Endothelial cell of umbilical vein (primary cell): ENCODE measurements at regions not wholly inside any gene's neighbourhood (a gene's known extent, or its start where the extent isn't known, plus 50 kb on each side); places are given as distances from the start of the nearest gene placed in this dataset.

Experiments used
- BruUV-seq: library from RNA; stranded (reverse); fragments of 400-500 nt; replicated peaks from 2 replicates; lab custom pipeline; 2021; lab: Mats Ljungman, UMichigan
- CTCF ChIA-PET: fragments of 300-600, 350-600 bp; sonication (Branson Sonifier 250); formaldehyde crosslinking; loops from one replicate; lab custom pipeline; 2021; ENCODE audit warnings: antibody characterized with exemption, inconsistent platforms; lab: Charles Lee
- POLR2A ChIA-PET: fragments of 300-600, 350-600 bp; sonication (Branson Sonifier 250); formaldehyde crosslinking; loops from one replicate; lab custom pipeline; 2021; ENCODE audit warnings: antibody characterized with exemption, inconsistent platforms; lab: Charles Lee
- DNase-seq: peaks from one replicate; pipeline ENCODE4 v3.0.0-alpha.2; 2011; ENCODE audit warnings: low read depth, low spot score
- FAIRE-seq: peaks from 2 replicates; lab custom pipeline; 2011; peaks lifted over from hg19 to GRCh38; lab: Jason Lieb, UNC
- H2AFZ ChIP-seq: 2 replicates; pipeline ENCODE4 v1.6.0; 2012; ENCODE audit warnings: low read depth, low read length, control low read depth, inconsistent platforms
- H3K27ac ChIP-seq: 2 replicates; pipeline ENCODE4 v1.5.1; 2011; ENCODE audit warnings: low read depth, mild to moderate bottlenecking, control low read depth, low read length, moderate library complexity; ENCODE audit not compliant: insufficient read depth
- H3K27me3 ChIP-seq, 2 experiments: 2 replicates each; pipeline versions ENCODE4 v1.6.0 to v1.6.1; 2011; ENCODE audit warnings: low read length in 2 of 2, mixed read lengths in 1 of 2; ENCODE audit not compliant: control insufficient read depth in 2 of 2, insufficient read depth in 2 of 2
- H3K36me3 ChIP-seq, 2 experiments: 2 replicates in 1 of 2; 3 replicates in 1 of 2; pipeline ENCODE4 v1.5.1; 2011; ENCODE audit warnings: low read length in 2 of 2, mild to moderate bottlenecking in 1 of 2, moderate library complexity in 1 of 2; ENCODE audit not compliant: control insufficient read depth in 2 of 2, insufficient read depth in 2 of 2; ENCODE audit errors: extremely low read depth in 1 of 2
- H3K4me1 ChIP-seq: 3 replicates; pipeline ENCODE4 v1.5.1; 2011; ENCODE audit warnings: mild to moderate bottlenecking, low read length; ENCODE audit not compliant: control insufficient read depth, insufficient read depth; ENCODE audit errors: extremely low read depth
- H3K4me2 ChIP-seq: 2 replicates; pipeline ENCODE4 v1.6.1; 2011; ENCODE audit warnings: low read length, control low read depth, mixed read lengths; ENCODE audit not compliant: insufficient read depth
- H3K4me3 ChIP-seq, 3 experiments: fragments of 200-600 bp in 1 of 3; sonication (generic), shearing (Covaris generic) in 1 of 3; replicated peaks in 1 of 3; 2 replicates each; pipeline ENCODE4 v1.5.1; 2011 to 2016; ENCODE audit warnings: control low read depth in 3 of 3, low read length in 3 of 3, mild to moderate bottlenecking in 2 of 3, inconsistent platforms in 1 of 3, low read depth in 1 of 3, moderate library complexity in 1 of 3; ENCODE audit not compliant: insufficient read depth in 1 of 3
- H3K79me2 ChIP-seq: 2 replicates; pipeline ENCODE4 v1.6.0; 2012; ENCODE audit warnings: low read length, inconsistent platforms; ENCODE audit not compliant: control insufficient read depth, insufficient read depth
- H3K9ac ChIP-seq: replicated peaks from 2 replicates; pipeline ENCODE3; 2011; ENCODE audit warnings: low read length, control low read depth; ENCODE audit not compliant: insufficient read depth; ENCODE audit errors: extremely low read depth
- H3K9me1 ChIP-seq: replicated peaks from 3 replicates; pipeline ENCODE4 v1.6.0; 2011; ENCODE audit warnings: mild to moderate bottlenecking, low read length; ENCODE audit not compliant: control insufficient read depth, insufficient read depth; ENCODE audit errors: extremely low read depth
- H3K9me3 ChIP-seq: replicated peaks from 2 replicates; pipeline ENCODE4 v1.5.1; 2012; ENCODE audit warnings: low read length, inconsistent platforms; ENCODE audit not compliant: control insufficient read depth, insufficient read depth
- H4K20me1 ChIP-seq: replicated peaks from 2 replicates; pipeline ENCODE3; 2011; ENCODE audit warnings: mild to moderate bottlenecking, low read length; ENCODE audit not compliant: control insufficient read depth, insufficient read depth; ENCODE audit errors: extremely low read depth
- EZH2 ChIP-seq: IDR thresholded peaks from 2 replicates; pipeline ENCODE4 v1.6.1; 2012; ENCODE audit warnings: borderline replicate concordance, low read depth, mild to moderate bottlenecking, moderate library complexity, low read length, inconsistent platforms; ENCODE audit not compliant: severe bottlenecking
- FOS ChIP-seq: IDR thresholded peaks from 2 replicates; pipeline ENCODE4 v1.6.1; 2011; ENCODE audit warnings: mild to moderate bottlenecking, low read length, moderate library complexity, borderline replicate concordance; ENCODE audit not compliant: insufficient read depth
- GATA2 ChIP-seq: IDR thresholded peaks from 2 replicates; pipeline ENCODE4 v1.7.0; 2011; ENCODE audit warnings: low read depth, mild to moderate bottlenecking, moderate library complexity, mixed read lengths, low read length; ENCODE audit not compliant: insufficient read length, insufficient read depth
- JUN ChIP-seq: IDR thresholded peaks from 2 replicates; pipeline ENCODE4 v1.6.1; 2011; ENCODE audit warnings: borderline replicate concordance, low read depth; ENCODE audit not compliant: insufficient read length, insufficient read depth
- MYC ChIP-seq: IDR thresholded peaks from one replicate; pipeline ENCODE4 v1.6.1; 2011; ENCODE audit warnings: mild to moderate bottlenecking, low read depth, low read length
- POLR2A ChIP-seq: IDR thresholded peaks from 2 replicates; pipeline ENCODE4 v1.6.1; 2012; ENCODE audit warnings: low read depth, mild to moderate bottlenecking, control low read depth, low read length
- POLR2AphosphoS5 ChIP-seq: IDR thresholded peaks from 2 replicates; pipeline ENCODE4 v1.6.1; 2012; ENCODE audit warnings: low read depth, mild to moderate bottlenecking, control low read depth, low read length, moderate library complexity; ENCODE audit not compliant: insufficient read depth
- dilution Hi-C: fragments of 300-500 bp; cut with MboI; formaldehyde crosslinking; loops from one replicate; pipeline ENCODE4 v1.15.0; 2019; ENCODE audit warnings: low sequenced_read_pairs; ENCODE audit not compliant: extremely low pct_ligation_motif_present
- intact Hi-C: fragments of 100-400 bp; cut with micrococcal nuclease; formaldehyde crosslinking; loops from one replicate; pipeline ENCODE4 v1.10.0; 2022
- TF ChIP-seq, protein P1 (sequence below), 2 donors: IDR thresholded peaks; 1 replicate in 1 of 2; 2 replicates in 1 of 2; pipeline ENCODE4 v1.5.1; 2011; ENCODE audit warnings: low read length in 2 of 2, mild to moderate bottlenecking in 2 of 2, moderate library complexity in 2 of 2, control low read depth in 1 of 2, inconsistent platforms in 1 of 2, low read depth in 1 of 2; ENCODE audit not compliant: insufficient read depth in 1 of 2; ENCODE audit errors: extremely low read depth in 1 of 2
- TF ChIP-seq, protein P2 (sequence below): IDR thresholded peaks from 2 replicates; pipeline ENCODE4 v1.6.1; 2011; ENCODE audit not compliant: insufficient read depth, insufficient read length

DNA sequence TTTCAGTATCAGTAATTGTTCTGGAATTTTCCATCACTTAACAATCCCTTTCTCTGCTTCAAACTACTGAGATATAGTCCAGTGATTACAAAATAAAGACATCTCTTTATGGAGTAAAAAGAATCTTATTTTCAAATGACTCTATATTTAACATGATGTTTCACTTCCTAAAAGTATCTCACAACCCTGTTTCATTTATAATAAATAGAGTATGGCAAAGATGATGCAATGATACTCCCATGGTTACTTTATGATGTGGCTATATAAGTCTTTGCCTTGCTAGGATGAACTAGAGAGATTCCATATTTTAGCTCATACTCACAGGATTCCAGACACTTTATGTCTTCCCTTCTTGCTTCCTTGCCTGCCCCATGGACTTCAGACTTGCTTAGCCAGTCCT is 953.5 kb upstream of the MDGA2 start:
- DNase-seq (no peak), FAIRE-seq (no peak)
- Histone ChIP-seq H3K36me3 (no peaks in the 10 kb centered on the region), H3K27me3 (no peaks in the 10 kb centered on the region), H2AFZ (no peak overlapping the region), H3K79me2 (no peaks in the 10 kb centered on the region), H3K4me3 (no peak overlapping the region), H3K9me3 (no peaks in the 10 kb centered on the region), H3K4me1 (no peaks in the 10 kb centered on the region), H3K27ac (no peak overlapping the region), H3K4me2 (no peak overlapping the region), H3K9ac (no peak overlapping the region), H3K9me1 (no peaks in the 10 kb centered on the region), H4K20me1 (no peaks in the 10 kb centered on the region)
- ChIA-PET POLR2A (no interaction called here), CTCF (no interaction called here)
- no peak for TF ChIP-seq POLR2A
- TF ChIP-seq POLR2AphosphoS5: no peak
- no peak for TF ChIP-seq JUN
- TF ChIP-seq, protein P1, sequence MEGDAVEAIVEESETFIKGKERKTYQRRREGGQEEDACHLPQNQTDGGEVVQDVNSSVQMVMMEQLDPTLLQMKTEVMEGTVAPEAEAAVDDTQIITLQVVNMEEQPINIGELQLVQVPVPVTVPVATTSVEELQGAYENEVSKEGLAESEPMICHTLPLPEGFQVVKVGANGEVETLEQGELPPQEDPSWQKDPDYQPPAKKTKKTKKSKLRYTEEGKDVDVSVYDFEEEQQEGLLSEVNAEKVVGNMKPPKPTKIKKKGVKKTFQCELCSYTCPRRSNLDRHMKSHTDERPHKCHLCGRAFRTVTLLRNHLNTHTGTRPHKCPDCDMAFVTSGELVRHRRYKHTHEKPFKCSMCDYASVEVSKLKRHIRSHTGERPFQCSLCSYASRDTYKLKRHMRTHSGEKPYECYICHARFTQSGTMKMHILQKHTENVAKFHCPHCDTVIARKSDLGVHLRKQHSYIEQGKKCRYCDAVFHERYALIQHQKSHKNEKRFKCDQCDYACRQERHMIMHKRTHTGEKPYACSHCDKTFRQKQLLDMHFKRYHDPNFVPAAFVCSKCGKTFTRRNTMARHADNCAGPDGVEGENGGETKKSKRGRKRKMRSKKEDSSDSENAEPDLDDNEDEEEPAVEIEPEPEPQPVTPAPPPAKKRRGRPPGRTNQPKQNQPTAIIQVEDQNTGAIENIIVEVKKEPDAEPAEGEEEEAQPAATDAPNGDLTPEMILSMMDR (IDR thresholded peaks at IDR 0.05; ENCODE audit: extremely low read depth in 1 of 2, insufficient read depth in 1 of 2, low read depth in 1 of 2, low read length in 2 of 2): no peak
- no peak for TF ChIP-seq GATA2
- no peak for TF ChIP-seq MYC
- no peak for TF ChIP-seq FOS
- TF ChIP-seq, protein P2, sequence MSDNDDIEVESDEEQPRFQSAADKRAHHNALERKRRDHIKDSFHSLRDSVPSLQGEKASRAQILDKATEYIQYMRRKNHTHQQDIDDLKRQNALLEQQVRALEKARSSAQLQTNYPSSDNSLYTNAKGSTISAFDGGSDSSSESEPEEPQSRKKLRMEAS: no peak
- no peak for TF ChIP-seq EZH2
- no TSS peak for BruUV-seq
- dilution Hi-C loops: no loop called here
- intact Hi-C loops: no loop called here
